ENCODE measurements at regions not wholly inside any gene's neighbourhood (a gene's known extent, or its start where the extent isn't known, plus 50 kb on each side); places are given as distances from the start of the nearest gene placed in this dataset.
"Not testable (repeated sequence)": the region's sequence is repeated elsewhere in the genome, so short reads cannot be mapped to it uniquely, and the experiment has no call there.

DNA sequence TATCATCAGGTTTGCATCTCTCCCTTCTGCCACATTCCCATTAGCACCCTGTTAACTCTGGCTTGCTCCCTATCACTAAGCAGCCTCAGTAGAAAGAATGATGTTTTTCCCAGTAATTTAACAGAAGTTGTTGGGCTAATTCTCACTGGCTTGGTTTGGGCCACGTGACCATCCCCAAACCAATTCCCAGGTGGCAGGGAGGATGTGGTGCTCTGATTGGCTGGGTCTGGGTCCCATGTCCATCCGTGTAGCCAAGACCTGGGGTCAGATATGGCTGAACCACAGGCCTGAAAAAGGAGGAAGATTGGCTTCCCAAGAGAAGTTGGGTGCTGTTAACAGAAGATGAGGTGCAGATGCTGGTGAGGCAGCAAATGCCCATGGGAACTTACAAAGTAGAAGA lies 122.0 kb downstream of the BOD1 start:
- DNase-seq, result no peak

DNA sequence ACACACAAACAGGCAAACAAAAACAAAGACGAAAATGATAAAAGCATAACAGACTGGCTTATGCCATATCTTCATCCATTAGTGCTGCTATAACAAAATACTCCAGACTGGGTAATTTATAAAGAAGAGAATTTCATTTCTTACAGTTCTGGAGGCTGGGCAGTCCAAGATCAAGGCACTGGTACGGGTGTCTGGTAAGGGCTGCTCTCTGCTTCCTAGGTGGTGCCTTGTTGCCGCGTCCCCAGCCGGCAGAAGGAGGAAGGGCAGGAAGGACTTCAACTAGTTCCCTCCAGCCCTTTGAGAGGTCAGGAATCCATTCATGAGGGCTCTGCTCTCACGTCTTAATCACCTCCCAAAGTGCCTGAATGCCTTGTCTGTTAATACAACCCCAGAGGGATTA lies 122.6 kb downstream of the BOD1 start:
- no peak for DNase-seq

DNA sequence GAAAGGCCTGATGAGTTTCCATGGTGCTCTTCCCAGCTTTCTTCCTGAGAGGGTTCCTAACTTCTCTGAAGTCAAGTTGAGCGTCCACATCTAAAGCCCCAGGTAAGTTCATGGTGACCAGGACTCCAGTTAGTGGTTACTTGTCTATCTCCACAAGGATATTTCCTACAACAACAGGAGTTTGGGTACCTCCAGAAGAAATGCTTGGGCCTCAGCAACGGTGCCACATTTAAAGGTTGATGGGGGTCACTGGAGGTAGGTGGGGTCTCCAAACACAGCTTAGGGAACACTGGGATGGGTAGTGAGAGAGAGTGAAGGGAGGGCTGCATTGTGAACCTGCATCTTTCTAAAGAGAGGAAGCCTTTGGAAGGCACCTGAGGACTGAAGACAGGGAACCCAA lies 123.4 kb downstream of the BOD1 start:
- DNase-seq, result no peak

DNA sequence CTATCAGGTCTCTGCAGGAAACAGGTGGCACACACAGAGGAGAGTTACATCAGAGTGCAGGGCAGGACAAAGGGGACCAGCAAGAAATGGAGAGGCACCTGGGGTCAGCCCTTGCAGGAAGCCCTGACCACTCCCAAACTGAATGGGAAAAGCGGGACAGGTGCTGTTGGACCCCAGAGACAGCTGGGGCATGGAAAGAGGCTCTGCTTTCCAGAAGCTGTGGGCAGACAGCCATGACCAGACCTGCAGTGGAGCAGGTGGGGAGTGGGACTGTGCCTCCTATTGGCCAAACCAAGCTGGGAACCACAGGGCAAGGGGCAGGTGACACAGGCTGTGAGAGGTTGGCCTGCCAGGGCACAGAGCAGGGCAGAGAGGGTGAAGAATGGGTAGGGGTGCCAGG lies 125.8 kb downstream of the BOD1 start:
- DNase-seq, result no peak

- no peak for DNase-seq
Measured at GRCh38 chr5:173488144-173488543, 128.3 kb downstream of the BOD1 start.

DNA sequence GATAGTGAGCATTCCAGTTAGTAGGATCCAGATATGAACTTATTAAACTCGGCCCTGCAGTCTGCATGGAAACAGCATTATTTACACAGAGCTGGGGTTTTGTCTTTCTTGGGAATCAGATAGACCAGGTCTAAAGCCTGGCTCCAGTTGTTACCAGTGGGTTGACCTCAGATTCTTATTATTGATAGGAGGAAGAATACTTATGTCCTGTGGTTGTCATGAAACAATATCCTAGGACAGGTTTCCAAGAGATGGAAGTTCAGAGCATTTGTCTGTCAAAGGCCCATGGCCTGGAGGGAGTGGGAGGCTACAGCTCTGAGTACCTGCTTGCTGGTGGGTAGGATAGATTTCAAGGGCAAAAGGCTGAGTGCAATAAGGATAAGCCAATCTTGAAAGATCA lies 129.2 kb downstream of the BOD1 start:
- no peak for DNase-seq

GRCh38 chr5:173486355-173487225 lies 129.9 kb downstream of the BOD1 start:
- DNase-seq, result no peak

- DNase-seq, result no peak
Measured at GRCh38 chr5:173484569-173484968, 131.9 kb downstream of the BOD1 start.

- DNase-seq, result not testable (repeated sequence)
Measured at GRCh38 chr5:173483599-173483998, 132.9 kb downstream of the BOD1 start.

DNA sequence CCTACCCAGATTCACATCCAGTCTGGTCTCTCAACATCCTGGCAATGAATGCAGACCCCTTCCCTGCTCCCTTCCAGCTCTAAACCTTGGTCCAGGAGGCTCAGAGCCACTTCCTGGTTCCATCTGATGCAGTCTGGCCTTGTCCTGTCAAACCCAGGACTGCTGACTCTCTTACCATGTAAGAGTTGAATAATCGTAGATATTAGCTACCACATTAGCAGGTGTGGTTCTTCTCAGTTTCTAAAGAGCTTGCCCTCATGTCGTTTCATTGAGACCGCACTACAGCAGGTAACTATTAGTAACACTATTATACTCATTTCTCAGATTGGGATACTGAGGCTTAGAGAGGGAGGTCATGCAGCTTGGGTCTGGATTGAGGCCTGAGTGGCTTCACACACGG lies 133.3 kb downstream of the BOD1 start:
- DNase-seq, result no peak

DNA sequence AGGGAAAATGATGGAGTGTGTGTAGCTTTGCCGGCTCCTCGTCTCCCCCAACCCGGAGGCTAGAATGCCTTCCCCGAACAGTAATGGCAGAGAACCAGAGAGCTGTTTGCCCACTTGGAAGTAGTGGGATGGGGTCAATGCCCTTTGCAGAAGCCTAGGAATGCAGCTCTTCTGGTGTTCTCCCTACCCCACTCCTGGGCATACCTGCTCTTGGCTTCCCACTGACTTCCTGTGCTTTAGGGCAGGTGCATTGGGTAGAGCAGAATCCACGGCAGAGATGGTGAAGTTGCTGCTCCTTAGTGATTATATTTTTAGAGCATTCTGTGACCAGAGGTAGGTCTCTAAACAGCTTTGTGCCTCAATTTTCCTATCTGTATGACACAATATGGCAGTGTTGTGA lies 134.6 kb downstream of the BOD1 start:
- no peak for DNase-seq

GRCh38 chr5:173480896-173481295 lies 135.6 kb downstream of the BOD1 start:
- DNase-seq, result no peak

DNA sequence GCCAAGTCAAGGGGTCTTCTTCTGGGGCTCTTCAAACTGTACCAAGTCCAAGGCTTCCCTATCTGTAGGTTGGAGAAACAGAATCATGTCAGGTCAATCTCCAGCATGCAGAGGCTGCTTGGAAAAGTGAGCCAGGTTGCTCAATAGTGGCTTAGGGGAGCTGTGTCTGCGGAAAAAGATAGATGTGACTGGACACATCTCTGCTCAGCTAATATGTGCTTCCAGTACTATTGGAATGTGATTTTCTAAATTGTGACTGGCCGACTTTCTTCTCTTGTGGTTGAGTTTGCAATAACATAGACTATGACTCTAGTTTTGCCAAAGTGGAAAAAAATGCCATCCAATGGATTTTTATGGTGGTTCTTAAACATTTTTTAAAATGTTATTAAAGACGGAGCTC lies 136.7 kb downstream of the BOD1 start:
- no peak for DNase-seq

- no peak for DNase-seq
Measured at GRCh38 chr5:173477345-173478040, 139.0 kb downstream of the BOD1 start.

DNA sequence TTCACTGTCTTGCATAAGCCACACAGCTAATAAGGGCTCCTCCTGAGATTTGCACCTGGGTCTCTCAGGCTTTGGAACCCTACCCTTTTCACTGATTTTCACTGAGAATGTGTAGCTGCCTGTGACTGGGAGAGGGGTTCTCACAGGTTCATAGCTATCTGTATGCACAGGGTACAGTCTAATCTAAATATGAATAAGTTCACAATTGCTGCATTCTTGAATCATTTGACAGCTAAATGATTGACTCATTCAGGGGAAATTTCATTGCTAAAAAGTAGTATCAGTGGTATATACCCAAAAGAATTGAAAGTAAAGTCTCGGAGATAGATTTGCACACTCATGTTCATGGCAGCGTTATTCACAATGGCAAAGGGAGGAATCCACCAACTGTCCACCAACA lies 140.7 kb downstream of the BOD1 start:
- no peak for DNase-seq

DNA sequence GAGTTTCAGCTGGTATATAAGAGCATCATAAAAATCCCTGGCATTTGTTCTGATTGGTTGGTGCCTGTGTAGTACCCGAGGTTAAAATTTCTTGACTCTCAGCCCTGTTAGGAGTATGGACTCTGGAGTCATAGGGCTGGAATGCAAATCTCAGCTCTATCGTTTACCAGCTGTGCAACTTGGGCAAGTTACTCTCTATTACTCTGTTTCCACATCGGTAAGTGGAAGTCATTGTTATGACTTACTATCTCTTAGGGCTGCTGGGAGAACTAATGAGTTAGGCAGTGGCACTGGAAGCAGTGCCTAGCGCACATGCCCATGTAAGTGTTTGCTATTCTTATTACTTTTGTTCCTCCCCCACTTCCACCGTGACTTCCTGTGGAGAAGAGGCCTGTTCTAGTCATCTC lies 141.6 kb downstream of the BOD1 start:
- DNase-seq, result no peak

GRCh38 chr5:173473288-173473687 lies 143.2 kb downstream of the BOD1 start:
- DNase-seq, result no peak

DNA sequence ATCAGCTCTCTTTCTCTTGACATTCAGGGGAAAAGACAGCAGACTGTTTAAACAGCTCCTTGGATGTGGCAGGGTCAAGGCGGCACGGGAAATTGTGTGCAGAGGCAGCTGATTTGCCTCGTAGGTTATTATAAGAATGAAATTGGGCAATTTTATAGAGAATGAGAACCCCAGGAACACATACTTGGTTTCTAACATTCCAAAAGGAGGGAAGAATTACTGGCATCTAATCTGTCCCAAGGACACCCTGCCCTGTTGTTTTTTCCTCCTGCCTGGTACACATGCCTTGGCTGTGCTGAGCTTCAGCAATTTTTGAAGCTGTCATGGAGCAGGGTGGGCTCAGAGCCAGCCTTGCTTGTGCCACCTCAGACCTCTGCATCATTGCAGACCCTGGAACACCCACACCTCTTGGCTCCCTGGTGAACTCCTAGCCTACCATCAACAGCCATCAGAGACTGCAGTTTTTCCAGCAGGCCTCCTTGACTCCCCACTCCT lies 143.6 kb downstream of the BOD1 start:
- peak in 1 of 2 donors; percentile 65 for DNase-seq

DNA sequence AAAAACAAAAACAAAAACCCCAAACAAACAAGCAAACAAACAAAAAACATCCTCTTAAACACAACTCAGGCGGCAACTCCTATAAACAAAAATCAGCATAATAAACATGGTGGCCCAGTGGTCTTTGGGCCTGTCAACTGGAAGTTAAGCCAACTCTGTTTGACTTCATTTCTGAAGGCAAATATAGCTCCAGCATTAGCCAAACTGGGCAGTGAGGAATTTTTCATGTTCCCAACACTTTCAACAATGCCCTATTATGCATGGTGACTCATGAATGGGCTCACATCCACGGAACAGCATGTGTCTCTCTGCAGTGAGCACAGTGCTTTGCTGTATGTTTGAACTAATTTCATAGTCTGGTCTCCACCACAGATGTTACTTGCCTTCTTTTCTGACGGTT lies 143.9 kb upstream of the STC2 start:
- peak; percentile 83 to 97 for DNase-seq

GRCh38 chr5:173468821-173469251 lies 140.6 kb upstream of the STC2 start:
- no peak for DNase-seq

DNA sequence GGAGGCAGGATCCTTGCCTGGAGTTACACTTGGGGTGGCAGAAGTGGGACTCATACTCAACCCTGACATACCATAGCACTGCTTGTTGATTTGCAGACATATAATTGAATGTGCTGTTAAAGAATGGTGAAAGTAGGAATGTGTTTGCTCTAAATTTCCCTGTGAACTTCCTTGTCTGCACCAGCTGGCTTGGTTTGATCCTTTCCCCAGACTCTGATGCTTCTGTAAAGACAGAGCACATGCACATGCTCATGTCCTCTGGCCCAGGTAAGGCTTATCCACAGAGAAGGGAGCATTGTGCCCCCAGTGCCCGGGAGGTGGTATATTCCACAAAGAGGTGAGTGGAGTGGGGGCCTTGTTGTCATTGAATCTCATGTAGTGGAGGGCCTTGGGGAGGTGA lies 138.0 kb upstream of the STC2 start:
- no peak for DNase-seq

DNA sequence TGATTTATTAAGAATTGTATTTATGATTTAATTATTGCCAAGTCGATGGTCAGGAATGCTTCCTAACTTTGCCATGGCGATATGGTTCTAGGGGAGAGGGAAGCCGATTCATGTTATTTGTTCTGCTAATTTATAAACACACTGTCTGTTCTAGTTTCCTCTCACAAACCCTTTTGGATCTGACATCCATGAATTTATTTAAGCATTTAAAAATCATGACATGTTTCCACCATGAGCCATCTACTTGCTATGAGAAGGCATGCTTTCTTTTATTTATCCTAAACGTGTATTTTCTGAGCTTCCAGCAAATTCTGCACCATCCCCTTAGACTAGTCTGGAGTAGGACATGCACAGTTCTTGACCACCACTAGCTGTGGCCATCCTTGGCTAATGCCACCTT lies 136.6 kb upstream of the STC2 start:
- DNase-seq, result no peak

GRCh38 chr5:173463207-173463606 lies 135.0 kb upstream of the STC2 start:
- no peak for DNase-seq
